ENCODE measurements at regions not wholly inside any gene's neighbourhood (a gene's known extent, or its start where the extent isn't known, plus 50 kb on each side); places are given as distances from the start of the nearest gene placed in this dataset.

GRCh38 chr3:109920749-109921148, 583.4 kb upstream of the DPPA4 start:
- DNase-seq (ENCODE audit: low read depth) = no peak
- H3K4me3 ChIP-seq (ENCODE audit: low read length) = no peak overlapping the region
- TF ChIP-seq, protein P1, sequence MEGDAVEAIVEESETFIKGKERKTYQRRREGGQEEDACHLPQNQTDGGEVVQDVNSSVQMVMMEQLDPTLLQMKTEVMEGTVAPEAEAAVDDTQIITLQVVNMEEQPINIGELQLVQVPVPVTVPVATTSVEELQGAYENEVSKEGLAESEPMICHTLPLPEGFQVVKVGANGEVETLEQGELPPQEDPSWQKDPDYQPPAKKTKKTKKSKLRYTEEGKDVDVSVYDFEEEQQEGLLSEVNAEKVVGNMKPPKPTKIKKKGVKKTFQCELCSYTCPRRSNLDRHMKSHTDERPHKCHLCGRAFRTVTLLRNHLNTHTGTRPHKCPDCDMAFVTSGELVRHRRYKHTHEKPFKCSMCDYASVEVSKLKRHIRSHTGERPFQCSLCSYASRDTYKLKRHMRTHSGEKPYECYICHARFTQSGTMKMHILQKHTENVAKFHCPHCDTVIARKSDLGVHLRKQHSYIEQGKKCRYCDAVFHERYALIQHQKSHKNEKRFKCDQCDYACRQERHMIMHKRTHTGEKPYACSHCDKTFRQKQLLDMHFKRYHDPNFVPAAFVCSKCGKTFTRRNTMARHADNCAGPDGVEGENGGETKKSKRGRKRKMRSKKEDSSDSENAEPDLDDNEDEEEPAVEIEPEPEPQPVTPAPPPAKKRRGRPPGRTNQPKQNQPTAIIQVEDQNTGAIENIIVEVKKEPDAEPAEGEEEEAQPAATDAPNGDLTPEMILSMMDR (conservative IDR thresholded peaks at IDR 0.05; ENCODE audit: low read length) = no peak

DNA sequence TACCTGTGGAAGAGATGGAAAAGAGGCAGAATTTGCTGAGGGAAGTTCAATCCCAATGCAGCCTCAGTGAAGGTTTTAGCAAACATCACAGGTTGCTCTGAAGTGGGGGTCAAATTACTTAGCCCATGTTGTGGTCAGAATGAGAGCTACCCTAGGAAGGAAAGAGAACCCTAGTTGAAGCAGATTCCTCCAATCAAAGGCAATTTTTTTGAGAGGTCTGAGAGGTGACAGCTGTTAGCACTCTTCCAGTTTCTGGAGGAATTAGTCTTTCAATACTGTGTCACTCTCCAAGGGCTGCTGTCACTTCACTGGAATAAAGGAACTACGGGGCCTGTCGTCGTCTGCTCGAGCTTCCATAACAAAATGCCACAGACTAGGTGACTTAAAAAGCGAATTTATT, 584.2 kb upstream of the DPPA4 start:
- no peak overlapping the region for H3K4me3 ChIP-seq (ENCODE audit: low read length)
- TF ChIP-seq, protein P1 (conservative IDR thresholded peaks at IDR 0.05; ENCODE audit: low read length) = no peak
- no peak for DNase-seq (ENCODE audit: low read depth)

GRCh38 chr3:109922856-109923255, 585.5 kb upstream of the DPPA4 start:
- no peak for DNase-seq (ENCODE audit: low read depth)
- TF ChIP-seq, protein P1 (conservative IDR thresholded peaks at IDR 0.05; ENCODE audit: low read length) = no peak
- H3K4me3 ChIP-seq (ENCODE audit: low read length) = no peak overlapping the region

GRCh38 chr3:109923431-109923830, 586.1 kb upstream of the DPPA4 start:
- no peak overlapping the region for H3K4me3 ChIP-seq (ENCODE audit: low read length)
- TF ChIP-seq, protein P1 (conservative IDR thresholded peaks at IDR 0.05; ENCODE audit: low read length) = no peak
- DNase-seq (ENCODE audit: low read depth) = no peak

- H3K4me3 ChIP-seq (ENCODE audit: low read length) = no peak overlapping the region
- TF ChIP-seq, protein P1 (conservative IDR thresholded peaks at IDR 0.05; ENCODE audit: low read length) = no peak
- DNase-seq (ENCODE audit: low read depth) = no peak
Observed at GRCh38 chr3:109924196-109924595, 586.9 kb upstream of the DPPA4 start.

GRCh38 chr3:109926376-109926775, 589.0 kb upstream of the DPPA4 start:
- no peak for DNase-seq (ENCODE audit: low read depth)
- H3K4me3 ChIP-seq (ENCODE audit: low read length) = no peak overlapping the region
- TF ChIP-seq, protein P1 (conservative IDR thresholded peaks at IDR 0.05; ENCODE audit: low read length) = no peak

- TF ChIP-seq, protein P1 (conservative IDR thresholded peaks at IDR 0.05; ENCODE audit: low read length) = no peak
- H3K4me3 ChIP-seq (ENCODE audit: low read length) = no peak overlapping the region
- peak; percentile 92 for DNase-seq (ENCODE audit: low read depth)
Observed at GRCh38 chr3:109927161-109927560, 589.8 kb upstream of the DPPA4 start.
